ENCODE measurements at regions not wholly inside any gene's neighbourhood (a gene's known extent, or its start where the extent isn't known, plus 50 kb on each side); places are given as distances from the start of the nearest gene placed in this dataset.

DNA sequence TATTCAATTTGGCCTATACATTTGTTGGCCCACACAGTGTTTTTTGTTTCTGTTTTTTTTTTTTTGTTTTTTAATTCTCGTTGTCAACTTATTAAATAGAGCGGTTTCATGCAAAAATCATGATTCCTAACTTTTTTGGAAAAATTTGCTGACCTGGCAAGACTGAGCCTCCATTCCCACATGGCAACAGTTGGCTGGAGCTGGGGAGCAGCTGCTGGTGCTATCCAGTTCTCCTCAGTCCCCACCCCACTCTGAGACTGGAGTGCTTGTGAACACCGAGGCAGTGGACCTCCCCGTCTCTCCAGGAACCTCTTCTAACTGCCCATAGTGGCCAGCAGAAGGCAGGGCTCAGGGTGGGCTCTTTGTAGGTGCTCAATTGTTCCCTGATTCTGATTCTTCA, 95.7 kb upstream of the OTUD4 start:
- TF ChIP-seq, protein P1, sequence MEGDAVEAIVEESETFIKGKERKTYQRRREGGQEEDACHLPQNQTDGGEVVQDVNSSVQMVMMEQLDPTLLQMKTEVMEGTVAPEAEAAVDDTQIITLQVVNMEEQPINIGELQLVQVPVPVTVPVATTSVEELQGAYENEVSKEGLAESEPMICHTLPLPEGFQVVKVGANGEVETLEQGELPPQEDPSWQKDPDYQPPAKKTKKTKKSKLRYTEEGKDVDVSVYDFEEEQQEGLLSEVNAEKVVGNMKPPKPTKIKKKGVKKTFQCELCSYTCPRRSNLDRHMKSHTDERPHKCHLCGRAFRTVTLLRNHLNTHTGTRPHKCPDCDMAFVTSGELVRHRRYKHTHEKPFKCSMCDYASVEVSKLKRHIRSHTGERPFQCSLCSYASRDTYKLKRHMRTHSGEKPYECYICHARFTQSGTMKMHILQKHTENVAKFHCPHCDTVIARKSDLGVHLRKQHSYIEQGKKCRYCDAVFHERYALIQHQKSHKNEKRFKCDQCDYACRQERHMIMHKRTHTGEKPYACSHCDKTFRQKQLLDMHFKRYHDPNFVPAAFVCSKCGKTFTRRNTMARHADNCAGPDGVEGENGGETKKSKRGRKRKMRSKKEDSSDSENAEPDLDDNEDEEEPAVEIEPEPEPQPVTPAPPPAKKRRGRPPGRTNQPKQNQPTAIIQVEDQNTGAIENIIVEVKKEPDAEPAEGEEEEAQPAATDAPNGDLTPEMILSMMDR (conservative IDR thresholded peaks at IDR 0.05) = no peak
- Mint-ChIP-seq H3K9me3 (no peaks in the 10 kb centered on the region; a peak in 2 of 5 replicates), H3K36me3 (ENCODE audit: insufficient read depth in 1 of 3, low read depth in 3 of 3) (no peaks in the 10 kb centered on the region; a peak in 1 of 7 replicates), H3K27ac (no peak overlapping the region), H3K4me1 (0 out of 4 replicates have a peak, but pooled peaks cover 0 to 3% of the 10 kb centered on the region in 2 experiments), H3K4me3 (no peak overlapping the region), H3K27me3 (ENCODE audit: low read depth) (no peaks in the 10 kb centered on the region)
- Histone ChIP-seq H2BK5ac (ENCODE audit: insufficient read length, low read length) (no peak overlapping the region), H3K79me2 (ENCODE audit: insufficient read depth, low read length) (no peaks in the 10 kb centered on the region), H3K23ac (ENCODE audit: insufficient read length, low read depth, low read length) (no peak overlapping the region), H3K27ac (ENCODE audit: insufficient read length, low read depth, low read length) (no peak overlapping the region), H2BK120ac (ENCODE audit: low read depth, low read length, poor library complexity, severe bottlenecking) (no peak overlapping the region), H3K56ac (ENCODE audit: insufficient read length, low read depth, low read length) (no peak overlapping the region), H3K9me3 (ENCODE audit: control insufficient read depth, low read depth, low read length) (no peaks in the 10 kb centered on the region), H3K4me1 (ENCODE audit: insufficient read depth, low read length) (no peaks in the 10 kb centered on the region), H3K27me3 (ENCODE audit: insufficient read depth, low read length) (no peaks in the 10 kb centered on the region), H3T11ph (ENCODE audit: low read length) (no peak overlapping the region), H3K18ac (ENCODE audit: insufficient read length, low read depth, low read length) (no peak overlapping the region), H2AK5ac (ENCODE audit: insufficient read length, low read length) (no peak overlapping the region), H4K5ac (ENCODE audit: insufficient read length, low read depth, low read length) (no peak overlapping the region), H3K4me2 (ENCODE audit: insufficient read depth, insufficient read length, low read length) (no peak overlapping the region), H3K9ac (ENCODE audit: extremely low read depth, insufficient read length, low read length) (no peak overlapping the region), H3K23me2 (ENCODE audit: insufficient read length, low read depth, low read length, poor library complexity, severe bottlenecking) (no peaks in the 10 kb centered on the region), H3K4ac (ENCODE audit: low read depth, low read length) (no peak overlapping the region), H3K14ac (ENCODE audit: insufficient read depth, low read length) (no peak overlapping the region), H4K20me1 (ENCODE audit: control insufficient read depth, insufficient read depth, insufficient read length) (no peaks in the 10 kb centered on the region), H4K91ac (ENCODE audit: insufficient read length, low read depth, low read length) (no peak overlapping the region), H3K79me1 (ENCODE audit: insufficient read depth, low read depth, low read length, poor library complexity, severe bottlenecking) (no peaks in the 10 kb centered on the region), H4K8ac (replicated peaks; ENCODE audit: insufficient read length, low read depth, low read length) (no peak overlapping the region), H2AFZ (ENCODE audit: low read length) (no peak overlapping the region), H2BK20ac (ENCODE audit: low read depth, low read length, poor library complexity, severe bottlenecking) (no peak overlapping the region), H2BK15ac (ENCODE audit: low read depth, low read length) (no peak overlapping the region), H2BK12ac (ENCODE audit: insufficient read length, low read depth, low read length) (no peak overlapping the region)
- DNase-seq = no peak
- WGBS (ENCODE audit: extremely low coverage, insufficient read length, low lambda C conversion rate) = no CpG with 5 or more reads among the region's 4 CpGs
